ENCODE measurements at regions not wholly inside any gene's neighbourhood (a gene's known extent, or its start where the extent isn't known, plus 50 kb on each side); places are given as distances from the start of the nearest gene placed in this dataset.

GRCh38 chr10:61184429-61184828 lies 240.4 kb upstream of the RHOBTB1 start:
- DNase-seq, result no peak

- no peak for DNase-seq
Measured at GRCh38 chr10:61183967-61184366, 240.0 kb upstream of the RHOBTB1 start.

- no peak for DNase-seq
Measured at GRCh38 chr10:61181832-61182231, 237.8 kb upstream of the RHOBTB1 start.

- DNase-seq, result no peak
Measured at GRCh38 chr10:61179771-61180170, 235.8 kb upstream of the RHOBTB1 start.

- DNase-seq, result no peak
Measured at GRCh38 chr10:61176424-61176823, 232.4 kb upstream of the RHOBTB1 start.

- DNase-seq, result no peak
Measured at GRCh38 chr10:61175316-61175715, 231.3 kb upstream of the RHOBTB1 start.

- no peak for DNase-seq
Measured at GRCh38 chr10:61173450-61173849, 229.5 kb upstream of the RHOBTB1 start.

GRCh38 chr10:61172182-61172926 lies 228.4 kb upstream of the RHOBTB1 start:
- DNase-seq, result no peak

- no peak for DNase-seq
Measured at GRCh38 chr10:61170594-61170993, 226.6 kb upstream of the RHOBTB1 start.

- no peak for DNase-seq
Measured at GRCh38 chr10:61169294-61169693, 225.3 kb upstream of the RHOBTB1 start.

- no peak for DNase-seq
Measured at GRCh38 chr10:61166489-61166888, 222.5 kb upstream of the RHOBTB1 start.

- DNase-seq, result no peak
Measured at GRCh38 chr10:61166065-61166464, 222.1 kb upstream of the RHOBTB1 start.

- DNase-seq, result no peak
Measured at GRCh38 chr10:61164458-61165160, 220.6 kb upstream of the RHOBTB1 start.

GRCh38 chr10:61163403-61163802 lies 219.4 kb upstream of the RHOBTB1 start:
- no peak for DNase-seq

- no peak for DNase-seq
Measured at GRCh38 chr10:61160253-61160652, 216.3 kb upstream of the RHOBTB1 start.

GRCh38 chr10:61159253-61159652 lies 215.3 kb upstream of the RHOBTB1 start:
- no peak for DNase-seq

GRCh38 chr10:61157182-61157581 lies 213.2 kb upstream of the RHOBTB1 start:
- DNase-seq, result no peak

- no peak for DNase-seq
Measured at GRCh38 chr10:61153771-61154170, 209.8 kb upstream of the RHOBTB1 start.

GRCh38 chr10:61151059-61151458 lies 207.1 kb upstream of the RHOBTB1 start:
- no peak for DNase-seq

GRCh38 chr10:61148451-61148850 lies 204.5 kb upstream of the RHOBTB1 start:
- no peak for DNase-seq

- no peak for DNase-seq
Measured at GRCh38 chr10:61142987-61143386, 199.0 kb upstream of the RHOBTB1 start.

- peak; percentile 39 for DNase-seq
Measured at GRCh38 chr10:61140765-61141392, 196.9 kb upstream of the RHOBTB1 start.

GRCh38 chr10:61139592-61139953 lies 195.6 kb upstream of the RHOBTB1 start:
- no peak for DNase-seq

Data from activated CD4-positive, alpha-beta T cell treated with anti-CD3 and anti-CD28 coated beads, Interleukin-10, Interleukin-2, amounts not matched to agents 100 ng/mL and 50 ng/mL, durations not matched to agents 16 hours and 8 hours (primary cell).